ENCODE measurements at regions not wholly inside any gene's neighbourhood (a gene's known extent, or its start where the extent isn't known, plus 50 kb on each side); places are given as distances from the start of the nearest gene placed in this dataset.

DNA sequence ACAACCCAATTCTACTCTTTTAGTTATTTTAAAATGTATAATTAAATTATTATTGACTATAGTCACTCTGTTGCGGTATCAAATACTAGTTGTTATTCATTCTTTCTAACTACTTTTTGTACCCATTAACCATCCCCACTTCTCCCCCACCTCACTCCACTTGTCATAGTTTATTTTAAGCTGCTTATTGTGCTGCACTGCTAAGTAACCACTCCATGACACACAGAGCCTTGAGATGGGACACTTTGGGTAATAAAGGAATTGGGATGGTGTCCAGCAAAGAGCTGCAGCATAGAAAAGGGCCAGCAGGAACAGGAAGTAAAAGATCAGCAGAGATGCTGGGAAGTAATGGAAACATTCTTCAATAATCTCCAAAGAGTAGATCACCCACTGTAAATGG, 123.0 kb downstream of the RPS29 start:
- no peak for DNase-seq

GRCh38 chr14:49461529-49462401, 124.4 kb downstream of the RPS29 start:
- DNase-seq = peak; percentile 40

DNA sequence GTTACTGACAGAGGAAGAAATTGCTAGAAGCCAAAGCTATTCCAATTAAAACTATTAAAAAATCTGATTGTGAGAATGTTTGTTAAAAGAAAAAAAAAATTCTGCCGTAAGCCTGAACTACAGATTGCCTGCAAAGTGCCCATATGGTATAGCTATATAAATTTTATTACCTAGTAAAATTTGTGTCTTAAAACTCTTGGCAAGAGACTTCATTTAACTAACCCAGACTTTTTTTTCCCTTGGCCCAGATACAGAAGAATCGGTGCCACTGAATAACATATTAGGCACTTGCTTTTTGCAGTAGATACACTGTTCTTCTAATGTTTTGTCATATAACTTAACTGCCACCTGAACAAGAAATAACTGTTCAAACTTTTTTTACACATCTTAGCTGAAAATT, 125.5 kb downstream of the RPS29 start:
- no peak for DNase-seq

DNA sequence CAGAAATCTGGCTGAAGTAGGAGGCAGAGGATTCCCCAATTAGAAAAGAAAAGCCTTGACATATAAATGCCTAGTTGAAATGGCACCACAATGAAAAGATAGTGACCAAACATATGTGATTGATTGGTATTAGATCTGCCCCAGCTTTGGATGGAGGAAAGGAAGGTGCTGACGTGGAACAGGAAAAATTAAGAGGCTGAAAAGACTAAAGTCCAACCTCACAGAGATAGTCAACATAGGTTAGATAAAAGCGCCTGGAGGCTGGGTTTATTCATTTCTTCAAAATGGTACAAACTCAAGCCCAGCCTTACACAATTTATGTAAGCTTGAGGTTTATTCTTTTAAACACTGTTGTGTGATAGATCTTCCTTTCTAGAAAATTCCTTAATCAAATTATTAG, 129.6 kb downstream of the RPS29 start:
- no peak for DNase-seq

- DNase-seq = no peak
Measured at GRCh38 chr14:49451938-49452337, 134.2 kb downstream of the RPS29 start.

DNA sequence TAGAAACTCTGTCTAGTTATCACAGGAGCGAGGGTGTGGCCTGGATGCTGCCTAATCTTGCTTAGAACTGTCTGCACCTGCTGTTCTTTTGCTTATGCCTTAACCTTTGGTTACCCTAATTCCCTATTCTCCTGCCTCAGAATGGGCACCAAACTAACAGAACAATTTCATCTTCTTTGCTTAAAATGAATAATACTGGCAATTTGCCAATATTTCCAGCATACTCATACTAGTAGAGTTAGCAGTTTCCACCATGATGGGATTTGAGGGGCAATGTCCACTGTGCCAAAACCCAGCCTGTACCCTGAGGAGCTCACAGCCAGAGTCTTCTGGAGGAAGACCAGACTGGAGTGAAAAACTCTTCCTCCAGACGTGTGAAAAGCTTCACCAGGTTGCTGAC, 136.4 kb downstream of the RPS29 start:
- no peak for DNase-seq

DNA sequence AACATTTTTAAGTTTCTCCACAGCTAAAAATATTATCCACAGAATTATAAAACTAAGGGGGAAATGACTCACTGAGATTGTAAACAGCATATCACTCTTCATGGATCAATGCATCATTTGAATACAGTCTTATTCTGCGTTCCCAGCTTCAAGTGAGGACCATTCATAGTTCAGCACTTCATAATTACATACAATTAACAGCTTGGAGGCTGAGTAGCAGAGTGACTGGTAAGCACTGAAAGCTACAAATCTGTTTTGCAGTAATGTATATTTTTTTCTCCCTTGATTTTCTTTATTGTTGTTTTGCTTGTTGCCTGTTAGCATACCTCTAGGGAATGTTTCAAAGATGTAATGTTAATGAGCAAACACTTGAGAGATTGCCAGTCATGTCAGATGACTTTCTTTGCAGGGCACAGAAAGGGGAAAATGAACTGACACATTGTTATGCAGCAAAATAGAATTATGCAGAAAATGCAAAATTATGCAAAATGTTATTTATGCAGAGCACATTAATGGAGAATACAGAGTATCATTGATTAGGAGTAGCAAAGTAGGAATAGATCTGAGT, 138.6 kb downstream of the RPS29 start:
- no peak for DNase-seq

- no peak for DNase-seq
Measured at GRCh38 chr14:49446801-49447200, 139.4 kb downstream of the RPS29 start.

GRCh38 chr14:49438256-49438770, 147.9 kb downstream of the RPS29 start:
- no peak for DNase-seq

DNA sequence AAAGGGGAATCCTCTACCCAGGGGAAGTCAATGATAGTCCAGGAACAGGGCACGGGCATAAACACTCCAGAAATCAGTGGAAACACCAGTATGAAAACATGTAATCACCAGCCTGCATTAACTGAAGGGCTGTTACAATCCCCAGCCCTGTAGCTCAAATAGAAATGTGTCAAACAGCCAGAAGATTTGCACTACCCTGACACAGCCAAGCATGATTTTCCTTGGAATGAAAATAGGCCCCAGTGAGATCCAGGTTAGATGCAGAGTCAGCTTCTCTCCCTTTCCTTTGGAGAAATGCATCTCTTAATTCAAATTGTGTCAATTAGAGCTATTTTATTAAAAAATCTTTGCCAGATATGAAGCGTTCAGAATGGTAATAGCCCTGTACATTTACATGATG, 158.1 kb downstream of the RPS29 start:
- no peak for DNase-seq

- DNase-seq = no peak
Measured at GRCh38 chr14:49427117-49427516, 159.1 kb downstream of the RPS29 start.

DNA sequence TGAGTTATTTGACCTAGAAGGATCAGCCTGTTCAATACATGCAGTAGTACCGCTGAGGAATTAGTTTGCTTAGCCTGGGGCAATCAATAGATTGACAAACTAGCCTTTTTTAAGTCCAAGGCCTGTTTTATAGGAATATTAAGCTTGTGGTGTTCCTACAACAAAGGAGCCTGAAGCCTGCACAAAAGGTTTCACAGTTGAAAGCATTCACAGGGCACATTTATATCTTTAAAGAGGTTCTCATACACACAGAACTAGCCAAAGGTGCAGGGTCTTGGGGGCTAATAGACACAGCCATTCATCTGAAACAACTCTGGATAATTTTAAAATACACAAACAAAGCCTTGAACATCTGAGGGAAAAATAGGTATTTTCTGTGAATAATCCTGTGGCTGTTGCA, 160.3 kb downstream of the RPS29 start:
- DNase-seq = no peak

- DNase-seq = no peak
Measured at GRCh38 chr14:49424436-49425331, 161.5 kb downstream of the RPS29 start.

DNA sequence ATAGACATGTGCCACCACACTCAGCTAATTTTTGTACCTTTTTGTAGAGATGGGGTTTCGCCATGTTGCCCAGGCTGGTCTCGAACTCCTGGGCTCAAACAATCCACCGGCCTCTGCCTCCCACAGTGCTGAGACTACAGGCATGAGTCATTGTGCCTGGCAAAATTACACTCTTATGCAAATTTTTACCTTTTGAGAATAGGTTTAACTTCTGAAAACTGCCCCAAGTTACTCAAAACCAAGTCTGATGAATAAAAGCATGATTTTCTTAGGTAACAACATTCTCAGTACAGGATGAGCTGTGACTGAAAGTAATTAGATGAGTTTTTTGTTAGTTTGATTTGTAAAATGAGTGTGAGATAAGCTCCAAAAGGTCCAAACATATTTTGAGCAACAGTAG, 166.0 kb downstream of the RPS29 start:
- DNase-seq = no peak

GRCh38 chr14:49418789-49419188, 167.4 kb downstream of the RPS29 start:
- DNase-seq = no peak

DNA sequence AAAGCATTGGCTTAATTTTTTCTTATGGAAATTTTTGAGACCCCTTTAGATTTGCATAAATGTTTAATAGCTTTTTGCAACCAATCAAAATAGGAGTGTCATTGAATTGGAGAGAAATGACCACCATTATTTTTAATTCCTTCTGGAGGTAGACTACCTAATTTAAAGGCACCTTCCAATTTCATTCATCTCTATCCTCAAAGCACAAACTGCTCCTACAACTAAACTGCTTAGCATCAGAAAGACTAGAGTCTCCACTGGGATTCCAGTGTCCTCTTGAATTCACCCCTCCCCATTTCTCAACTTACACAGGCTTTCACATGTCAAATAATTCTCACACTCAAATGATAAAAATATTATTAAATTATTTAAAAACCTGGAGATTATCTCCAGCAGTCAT, 168.4 kb downstream of the RPS29 start:
- no peak for DNase-seq

DNA sequence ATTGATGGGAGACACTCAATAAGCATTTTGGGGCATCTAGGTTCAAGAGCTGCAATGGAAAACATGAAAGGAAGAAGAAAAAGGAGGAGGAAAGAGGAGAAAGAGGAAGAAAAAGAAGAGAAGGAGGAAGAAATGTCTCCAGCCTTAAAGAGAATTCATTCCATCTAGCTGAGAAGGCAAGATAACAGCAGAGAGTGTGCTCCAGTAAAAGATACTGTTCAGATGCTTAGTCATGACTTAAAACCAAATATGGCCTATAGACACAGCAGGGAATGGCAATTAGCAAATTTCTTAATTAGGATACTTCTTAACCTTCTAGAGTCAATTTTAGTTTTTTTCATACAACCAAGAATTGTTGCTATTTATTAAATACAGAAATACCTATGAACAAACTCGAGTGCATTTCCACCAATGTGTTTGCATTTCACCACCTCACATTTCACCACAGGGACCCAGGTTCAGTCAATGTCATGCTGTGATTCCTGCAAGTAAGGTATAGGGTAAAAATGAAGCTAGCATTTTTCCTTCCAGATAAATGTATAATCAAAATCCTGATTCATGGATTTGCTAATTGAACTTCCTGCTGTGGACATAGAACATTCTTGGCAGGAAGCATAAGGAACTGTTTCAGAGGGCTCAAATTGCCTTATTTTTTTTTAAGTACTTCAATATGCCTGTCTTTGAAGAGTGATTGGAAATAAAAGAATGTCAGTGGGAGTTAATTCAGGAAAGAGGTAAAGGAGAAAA, 177.8 kb downstream of the RPS29 start:
- DNase-seq = no peak

- DNase-seq = no peak
Measured at GRCh38 chr14:49405291-49405690, 180.9 kb downstream of the RPS29 start.

DNA sequence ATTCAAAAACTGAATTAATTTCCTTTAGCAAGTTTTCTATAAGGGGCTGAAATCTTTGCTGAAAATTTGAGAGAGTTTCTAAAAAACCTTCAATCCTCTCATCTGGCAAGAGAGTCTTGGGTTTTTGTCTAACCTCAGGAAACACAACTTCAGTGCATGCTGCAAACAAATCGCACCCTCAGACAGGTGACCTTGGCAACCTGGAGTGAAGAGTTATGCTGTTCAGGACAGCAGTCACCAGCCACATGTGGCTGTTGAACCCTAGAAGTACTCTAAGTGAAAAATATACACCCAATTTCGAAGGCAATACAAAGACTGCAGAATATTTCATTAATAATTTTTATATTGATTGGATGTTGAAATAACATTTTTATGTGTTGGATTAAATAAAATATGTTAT, 184.8 kb downstream of the RPS29 start:
- DNase-seq = no peak

DNA sequence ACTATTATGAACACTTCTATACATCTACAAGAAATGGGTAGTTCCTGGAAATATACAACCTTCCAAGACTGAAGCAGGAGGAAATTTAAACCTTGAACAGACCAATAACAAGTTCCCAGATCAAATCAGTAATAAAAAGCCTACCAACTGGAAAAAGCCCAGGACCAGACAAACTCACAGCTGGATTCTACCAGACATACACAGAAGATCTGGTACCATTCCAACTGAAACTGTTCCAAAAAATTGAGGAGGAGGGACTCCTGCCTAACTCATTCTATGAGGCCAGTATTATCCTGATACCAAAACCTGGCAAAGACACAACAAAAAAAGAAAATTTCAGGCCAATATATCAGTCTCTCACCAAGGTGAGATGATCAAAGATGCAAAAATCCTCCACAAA, 189.4 kb downstream of the RPS29 start:
- no peak for DNase-seq

DNA sequence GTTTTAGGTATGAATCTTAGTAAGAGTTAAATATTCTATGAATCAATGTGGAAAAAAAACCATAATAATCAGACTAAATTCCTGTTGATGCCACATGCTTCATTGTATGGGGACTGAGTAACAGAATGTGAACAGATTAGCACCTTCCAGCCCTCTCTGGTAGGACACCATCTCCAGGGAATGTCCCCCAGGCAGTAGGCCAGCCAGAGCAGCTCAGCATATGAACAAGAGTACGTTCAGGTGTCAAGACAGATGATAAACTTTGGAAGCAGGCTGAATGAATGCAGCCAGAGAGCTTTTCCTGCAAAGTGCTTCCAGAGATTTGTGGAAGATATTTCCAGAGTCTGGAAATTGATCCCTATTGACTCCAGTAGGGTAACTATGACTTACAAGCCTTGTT, 204.4 kb downstream of the RPS29 start:
- no peak for DNase-seq

- DNase-seq = no peak
Measured at GRCh38 chr14:49367696-49368095, 218.5 kb downstream of the RPS29 start.

DNA sequence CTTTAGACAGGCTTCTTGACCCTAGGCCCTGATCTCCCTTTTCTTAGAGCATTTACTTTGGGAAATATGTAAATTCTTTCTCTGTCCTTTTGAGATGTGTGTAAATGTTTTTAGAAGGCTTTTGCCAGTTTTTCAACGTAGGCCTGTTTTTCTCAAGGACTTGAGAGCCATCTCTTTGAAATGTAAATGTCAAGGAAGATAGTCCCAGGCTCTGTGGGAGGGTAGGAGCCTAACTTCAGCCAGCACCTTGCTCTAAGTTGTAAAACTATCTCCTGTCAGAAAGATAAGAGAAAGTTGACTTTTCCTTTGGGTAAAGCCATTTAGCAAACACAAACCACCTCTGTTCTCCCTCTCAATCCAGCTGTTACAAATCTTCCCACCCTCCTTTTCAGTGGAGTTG, 219.8 kb downstream of the RPS29 start:
- no peak for DNase-seq
